ENCODE measurements at regions not wholly inside any gene's neighbourhood (a gene's known extent, or its start where the extent isn't known, plus 50 kb on each side); places are given as distances from the start of the nearest gene placed in this dataset.

DNA sequence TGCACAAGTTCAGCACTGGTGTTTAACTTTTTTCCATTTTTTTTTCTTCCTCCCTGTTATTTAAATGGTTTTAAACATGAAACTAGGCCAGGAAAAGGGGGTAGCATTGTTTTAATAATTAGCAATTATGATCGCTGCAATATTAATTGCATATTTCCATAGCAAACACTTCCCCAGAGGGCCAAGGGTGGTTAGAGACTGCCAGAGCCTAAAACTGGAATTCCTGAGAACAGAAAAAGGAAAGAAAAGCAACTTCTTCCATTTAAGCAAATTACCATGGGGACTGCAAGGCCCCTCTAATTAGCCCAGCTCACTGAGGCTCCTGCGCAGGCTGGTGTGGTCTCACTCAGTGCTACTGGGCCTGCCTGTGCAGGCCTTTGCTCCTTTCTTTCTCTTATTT, 201.5 kb downstream of the SMAD2 start:
- TF ChIP-seq EZH2 (IDR thresholded peaks at IDR 0.05; ENCODE audit: borderline replicate concordance, low read length): no peak
- TF ChIP-seq, protein P1, sequence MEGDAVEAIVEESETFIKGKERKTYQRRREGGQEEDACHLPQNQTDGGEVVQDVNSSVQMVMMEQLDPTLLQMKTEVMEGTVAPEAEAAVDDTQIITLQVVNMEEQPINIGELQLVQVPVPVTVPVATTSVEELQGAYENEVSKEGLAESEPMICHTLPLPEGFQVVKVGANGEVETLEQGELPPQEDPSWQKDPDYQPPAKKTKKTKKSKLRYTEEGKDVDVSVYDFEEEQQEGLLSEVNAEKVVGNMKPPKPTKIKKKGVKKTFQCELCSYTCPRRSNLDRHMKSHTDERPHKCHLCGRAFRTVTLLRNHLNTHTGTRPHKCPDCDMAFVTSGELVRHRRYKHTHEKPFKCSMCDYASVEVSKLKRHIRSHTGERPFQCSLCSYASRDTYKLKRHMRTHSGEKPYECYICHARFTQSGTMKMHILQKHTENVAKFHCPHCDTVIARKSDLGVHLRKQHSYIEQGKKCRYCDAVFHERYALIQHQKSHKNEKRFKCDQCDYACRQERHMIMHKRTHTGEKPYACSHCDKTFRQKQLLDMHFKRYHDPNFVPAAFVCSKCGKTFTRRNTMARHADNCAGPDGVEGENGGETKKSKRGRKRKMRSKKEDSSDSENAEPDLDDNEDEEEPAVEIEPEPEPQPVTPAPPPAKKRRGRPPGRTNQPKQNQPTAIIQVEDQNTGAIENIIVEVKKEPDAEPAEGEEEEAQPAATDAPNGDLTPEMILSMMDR (conservative IDR thresholded peaks at IDR 0.05 in 1 of 2, IDR thresholded peaks at IDR 0.05 in 1 of 2; ENCODE audit: extremely low read depth in 1 of 2, insufficient read depth in 1 of 2, low read depth in 1 of 2, low read length in 2 of 2): no peak
